GM18507 (cell line): ENCODE measurements at regions not wholly inside any gene's neighbourhood (a gene's known extent, or its start where the extent isn't known, plus 50 kb on each side); places are given as distances from the start of the nearest gene placed in this dataset.

Experiments used
- DNase-seq: peaks from one replicate; pipeline ENCODE4 v3.0.0; 2011; ENCODE audit warnings: low read depth; ENCODE audit not compliant: insufficient read length; ENCODE audit errors: extremely low spot score
- FAIRE-seq: peaks from 2 replicates; lab custom pipeline; 2011; peaks lifted over from hg19 to GRCh38; lab: Jason Lieb, UNC

GRCh38 chr3:176584413-176585176, 612.7 kb downstream of the TBL1XR1 start:
- DNase-seq: no peak
- no peak for FAIRE-seq

- FAIRE-seq (no peak), DNase-seq (no peak)
Observed at GRCh38 chr3:176583956-176584355, 613.3 kb downstream of the TBL1XR1 start.

- FAIRE-seq (no peak), DNase-seq (no peak)
Observed at GRCh38 chr3:176581589-176581988, 615.7 kb downstream of the TBL1XR1 start.

- DNase-seq (no peak), FAIRE-seq (no peak)
Observed at GRCh38 chr3:176579711-176580185, 617.5 kb downstream of the TBL1XR1 start.

GRCh38 chr3:176578316-176578715, 619.0 kb downstream of the TBL1XR1 start:
- FAIRE-seq (no peak), DNase-seq (no peak)

- no peak for DNase-seq
Observed at GRCh38 chr3:176577447-176577846, 619.8 kb downstream of the TBL1XR1 start.

GRCh38 chr3:176574786-176575185, 622.5 kb downstream of the TBL1XR1 start:
- no peak for DNase-seq
- no peak for FAIRE-seq

More at GRCh38 chr3:176577447-176577846, 619.8 kb downstream of the TBL1XR1 start:
- no peak for FAIRE-seq

GRCh38 chr3:176571926-176572325, 625.4 kb downstream of the TBL1XR1 start:
- FAIRE-seq (no peak), DNase-seq (no peak)

GRCh38 chr3:176570992-176571391, 626.3 kb downstream of the TBL1XR1 start:
- DNase-seq (no peak), FAIRE-seq (no peak)

- FAIRE-seq (no peak), DNase-seq (no peak)
Observed at GRCh38 chr3:176568189-176568588, 629.1 kb downstream of the TBL1XR1 start.

- FAIRE-seq: no peak
- no peak for DNase-seq
Observed at GRCh38 chr3:176566757-176567156, 630.5 kb downstream of the TBL1XR1 start.

GRCh38 chr3:176562331-176562730, 635.0 kb downstream of the TBL1XR1 start:
- DNase-seq: no peak
- no peak for FAIRE-seq

GRCh38 chr3:176561826-176562225, 635.5 kb downstream of the TBL1XR1 start:
- DNase-seq: no peak
- FAIRE-seq: no peak

GRCh38 chr3:176554791-176555654, 642.3 kb downstream of the TBL1XR1 start:
- FAIRE-seq: no peak
- DNase-seq: no peak

GRCh38 chr3:176554264-176554663, 643.0 kb downstream of the TBL1XR1 start:
- DNase-seq (no peak), FAIRE-seq (no peak)

GRCh38 chr3:176526942-176527341, 670.3 kb downstream of the TBL1XR1 start:
- no peak for FAIRE-seq
- no peak for DNase-seq

GRCh38 chr3:176526225-176526624, 671.1 kb downstream of the TBL1XR1 start:
- FAIRE-seq (no peak), DNase-seq (no peak)

GRCh38 chr3:176523114-176523513, 674.2 kb downstream of the TBL1XR1 start:
- FAIRE-seq: no peak
- DNase-seq: no peak

GRCh38 chr3:176522436-176522835, 674.8 kb downstream of the TBL1XR1 start:
- DNase-seq (no peak), FAIRE-seq (no peak)

- FAIRE-seq: no peak
Observed at GRCh38 chr3:176521531-176522175, 675.6 kb downstream of the TBL1XR1 start.

More at GRCh38 chr3:176521531-176522175, 675.6 kb downstream of the TBL1XR1 start:
- DNase-seq: no peak
